Esophagus squamous epithelium (tissue), 4 donors: ENCODE measurements at regions not wholly inside any gene's neighbourhood (a gene's known extent, or its start where the extent isn't known, plus 50 kb on each side); places are given as distances from the start of the nearest gene placed in this dataset.

ENCODE experiments used
- CTCF ChIP-seq, 6 experiments: fragments of 450-650 bp in 4 of 6; fragments of 200-600 bp in 2 of 6; sonication (generic) in 2 of 6; IDR thresholded peaks; one replicate each; pipeline ENCODE4 v1.5.1; 2016 to 2019; ENCODE audit warnings: antibody characterized with exemption in 6 of 6, mild to moderate bottlenecking in 4 of 6, moderate library complexity in 4 of 6
- POLR2A ChIP-seq, 4 donors: fragments of 450-650 bp; IDR thresholded peaks; one replicate each; pipeline ENCODE4 v1.6.1; 2017; ENCODE audit warnings: antibody characterized with exemption in 4 of 4, mild to moderate bottlenecking in 4 of 4, moderate library complexity in 3 of 4

GRCh38 chr13:52932649-52933048 lies 84.2 kb upstream of the PCDH8 start:
- TF ChIP-seq CTCF (IDR thresholded peaks at IDR 0.05), result no peak
- no peak for TF ChIP-seq POLR2A (IDR thresholded peaks at IDR 0.05)
